ENCODE measurements at regions not wholly inside any gene's neighbourhood (a gene's known extent, or its start where the extent isn't known, plus 50 kb on each side); places are given as distances from the start of the nearest gene placed in this dataset.

- no peak for DNase-seq
These were observed 55.5 kb downstream of the GSPT2 start for GRCh38 chrX:51798701-51799100.

- DNase-seq, result peak; percentile 36
These were observed 59.9 kb downstream of the GSPT2 start for GRCh38 chrX:51802917-51803688.

GRCh38 chrX:51803833-51804232 lies 60.6 kb downstream of the GSPT2 start:
- no peak for DNase-seq

GRCh38 chrX:51804741-51805140 lies 61.5 kb downstream of the GSPT2 start:
- no peak for DNase-seq

- no peak for DNase-seq
These were observed 70.7 kb downstream of the GSPT2 start for GRCh38 chrX:51813886-51814460.

- peak; percentile 0 for DNase-seq
These were observed 69.4 kb upstream of the MAGED1 start for GRCh38 chrX:51824061-51824460.

- no peak for DNase-seq
These were observed 68.0 kb upstream of the MAGED1 start for GRCh38 chrX:51825436-51825835.

- no peak for DNase-seq
These were observed 59.3 kb upstream of the MAGED1 start for GRCh38 chrX:51834076-51834475.

GRCh38 chrX:51836823-51837222 lies 56.6 kb upstream of the MAGED1 start:
- DNase-seq, result no peak

GRCh38 chrX:51837451-51837850 lies 56.0 kb upstream of the MAGED1 start:
- DNase-seq, result no peak

- DNase-seq, result no peak
These were observed 55.5 kb upstream of the MAGED1 start for GRCh38 chrX:51837921-51838320.

Data from MV-4-11 (cell line).